GM12878 (cell line): ENCODE measurements at regions not wholly inside any gene's neighbourhood (a gene's known extent, or its start where the extent isn't known, plus 50 kb on each side); places are given as distances from the start of the nearest gene placed in this dataset.

ENCODE experiments used
- ATAC-seq: fragments of 200-7000 bp; cut with Tn5 transposase; 3 replicates; pipeline ENCODE4 v1.9.1; 2020; ENCODE audit warnings: mild to moderate bottlenecking, moderate library complexity
- BruUV-seq: library from RNA; stranded (reverse); fragments of 400-500 nt; replicated peaks from 2 replicates; lab custom pipeline; 2021; lab: Mats Ljungman, UMichigan
- CTCF ChIA-PET: fragments of 300-600 bp; sonication (Branson Sonifier 250); formaldehyde crosslinking; extraction: SDS; loops from one replicate; lab custom pipeline; 2021; ENCODE audit warnings: inconsistent platforms; lab: Yijun Ruan, JAX
- POLR2A ChIA-PET: fragments of 350-600 bp; formaldehyde crosslinking; extraction: SDS; loops from one replicate; lab custom pipeline; 2021; ENCODE audit warnings: inconsistent platforms; lab: Charles Lee
- RAD21 ChIA-PET: fragments of 300-600 bp; sonication (Branson Sonifier 250); formaldehyde crosslinking; loops from one replicate; lab custom pipeline; 2023; ENCODE audit warnings: antibody characterized with exemption; ENCODE audit not compliant: unreplicated experiment; lab: Charles Lee
- SMC1A ChIA-PET: fragments of 300-600 bp; sonication (Branson Sonifier 250); formaldehyde crosslinking; loops from one replicate; lab custom pipeline; 2023; ENCODE audit not compliant: unreplicated experiment, uncharacterized antibody; lab: Charles Lee
- DNase-seq: peaks from one replicate; pipeline ENCODE4 v3.0.0-alpha.2; 2011; ENCODE audit warnings: low read depth, low spot score
- FAIRE-seq: peaks from 3 replicates; lab custom pipeline; 2011; peaks lifted over from hg19 to GRCh38; lab: Jason Lieb, UNC
- H2AFZ ChIP-seq: 2 replicates; pipeline ENCODE4 v1.6.0; 2011; ENCODE audit warnings: low read depth, low read length, control low read depth; ENCODE audit not compliant: control insufficient read depth
- H3K27ac ChIP-seq: 2 replicates; pipeline ENCODE4 v1.5.1; 2011; ENCODE audit warnings: control low read depth; ENCODE audit not compliant: control insufficient read depth, insufficient read depth
- H3K27me3 ChIP-seq, 2 experiments: replicated peaks in 1 of 2; 2 replicates each; pipeline versions ENCODE4 v1.6.0 to v1.6.1; 2011; ENCODE audit warnings: low read length in 1 of 2; ENCODE audit not compliant: control insufficient read depth in 2 of 2, insufficient read depth in 2 of 2
- H3K36me3 ChIP-seq, 2 experiments: 2 replicates each; pipeline ENCODE4 v1.5.1; 2011; ENCODE audit warnings: low read length in 1 of 2; ENCODE audit not compliant: control insufficient read depth in 2 of 2, insufficient read depth in 2 of 2
- H3K4me1 ChIP-seq: 2 replicates; pipeline ENCODE4 v1.6.1; 2011; ENCODE audit warnings: mild to moderate bottlenecking, low read length, moderate library complexity, mixed read lengths; ENCODE audit not compliant: control insufficient read depth, insufficient read depth
- H3K4me2 ChIP-seq: 2 replicates; pipeline ENCODE4 v1.6.0; 2011; ENCODE audit warnings: control low read depth; ENCODE audit not compliant: control insufficient read depth, insufficient read depth
- H3K4me3 ChIP-seq: fragments of 200-600 bp; sonication (generic); 2 replicates; pipeline ENCODE4 v1.5.1; 2016
- H3K79me2 ChIP-seq: 2 replicates; pipeline ENCODE4 v1.6.0; 2011; ENCODE audit warnings: low read length; ENCODE audit not compliant: control insufficient read depth, insufficient read depth
- H3K9ac ChIP-seq: 2 replicates; pipeline ENCODE4 v1.8.0; 2011; ENCODE audit warnings: low read length, control low read depth, mixed read lengths; ENCODE audit not compliant: control insufficient read depth, insufficient read depth
- H3K9me3 ChIP-seq: replicated peaks from 3 replicates; pipeline ENCODE4 v1.5.1; 2011; ENCODE audit warnings: mild to moderate bottlenecking, low read length; ENCODE audit not compliant: control insufficient read depth, insufficient read depth
- H4K20me1 ChIP-seq: 2 replicates; pipeline ENCODE4 v1.6.0; 2011; ENCODE audit not compliant: control insufficient read depth, insufficient read depth
- CHD1 ChIP-seq: IDR thresholded peaks from 2 replicates; pipeline ENCODE4 v1.6.1; 2012; ENCODE audit warnings: low read depth, low read length, improper control_type of control experiment
- ETV6 ChIP-seq, 2 experiments: fragments of 450-650 bp in 1 of 2; IDR thresholded peaks in 1 of 2; conservative IDR thresholded peaks in 1 of 2; 2 replicates each; pipeline ENCODE4 v1.6.1; 2014; ENCODE audit warnings: antibody characterized with exemption in 1 of 2, borderline replicate concordance in 1 of 2, low read depth in 1 of 2, mild to moderate bottlenecking in 1 of 2, moderate library complexity in 1 of 2
- GABPA ChIP-seq: IDR thresholded peaks from 2 replicates; pipeline ENCODE4 v1.6.1; 2014; ENCODE audit warnings: antibody characterized with exemption, low read depth, mild to moderate bottlenecking, inconsistent platforms
- HDAC2 ChIP-seq: fragments of 200-600 bp; sonication (generic); IDR thresholded peaks from 2 replicates; pipeline ENCODE4 v1.6.1; 2017
- HDGF ChIP-seq: fragments of 450-650 bp; IDR thresholded peaks from 2 replicates; pipeline ENCODE4 v1.6.1; 2016; ENCODE audit warnings: antibody characterized with exemption
- LARP7 ChIP-seq: fragments of 450-650 bp; IDR thresholded peaks from 2 replicates; pipeline ENCODE4 v1.6.1; 2017; ENCODE audit warnings: mild to moderate bottlenecking
- PAX5 ChIP-seq: IDR thresholded peaks from 2 replicates; pipeline ENCODE4 v1.6.1; 2011; ENCODE audit warnings: low read depth, low read length, borderline replicate concordance
- POLR2AphosphoS5 ChIP-seq: IDR thresholded peaks from 2 replicates; pipeline ENCODE4 v1.6.1; 2011; ENCODE audit warnings: mild to moderate bottlenecking, low read length, inconsistent platforms
- PRDM15 ChIP-seq: fragments of 450-650 bp; formaldehyde crosslinking; IDR thresholded peaks from 2 replicates; pipeline ENCODE4 v1.4.0; 2020; ENCODE audit warnings: mild to moderate bottlenecking, moderate library complexity
- RB1 ChIP-seq: fragments of 450-650 bp; formaldehyde crosslinking; IDR thresholded peaks from 2 replicates; pipeline ENCODE4 v1.6.1; 2017; ENCODE audit warnings: mild to moderate bottlenecking, borderline replicate concordance
- RBBP5 ChIP-seq: fragments of 200-600 bp; sonication (generic); conservative IDR thresholded peaks from 2 replicates; pipeline ENCODE4 v1.6.1; 2016
- RELA ChIP-seq: fragments of 450-650 bp; IDR thresholded peaks from 2 replicates; pipeline ENCODE4 v1.8.0; 2014; ENCODE audit warnings: borderline replicate concordance; ENCODE audit not compliant: partially characterized antibody
- SIX5 ChIP-seq: IDR thresholded peaks from 2 replicates; pipeline ENCODE4 v1.6.1; 2011; ENCODE audit warnings: mild to moderate bottlenecking, low read depth, low read length, moderate library complexity; ENCODE audit not compliant: severe bottlenecking
- SMARCA5 ChIP-seq: fragments of 450-650 bp; IDR thresholded peaks from 2 replicates; pipeline ENCODE4 v1.6.1; 2017; ENCODE audit warnings: mild to moderate bottlenecking
- TCF3 ChIP-seq: IDR thresholded peaks from 2 replicates; pipeline ENCODE4 v1.6.1; 2012; ENCODE audit warnings: low read depth, mild to moderate bottlenecking, low read length, borderline replicate concordance; ENCODE audit not compliant: insufficient read depth
- whole genome bisulfite sequencing: methylation state at CpG from one replicate; pipeline ENCODE4 v1.1.6; 2016; ENCODE audit warnings: low lambda C conversion rate; ENCODE audit not compliant: insufficient replicate concordance, insufficient coverage; ENCODE audit errors: missing lambda C conversion rate; 5-methylcytosine and 5-hydroxymethylcytosine counted together
- in situ Hi-C: fragments of 300-500 bp; cut with MboI; formaldehyde crosslinking; loops from 9 replicates; pipeline ENCODE4 v1.14.3; 2018; ENCODE audit warnings: mixed read lengths
- intact Hi-C: fragments of 100-400 bp; cut with micrococcal nuclease; formaldehyde crosslinking; loops from one replicate; pipeline ENCODE4 v1.14.2; 2022; ENCODE audit not compliant: unreplicated experiment
- TF ChIP-seq, protein P1 (sequence below): IDR thresholded peaks from 2 replicates; pipeline ENCODE4 v1.6.1; 2011; ENCODE audit warnings: low read depth, mild to moderate bottlenecking, low read length, moderate library complexity, borderline replicate concordance; ENCODE audit errors: extremely low read depth

DNA sequence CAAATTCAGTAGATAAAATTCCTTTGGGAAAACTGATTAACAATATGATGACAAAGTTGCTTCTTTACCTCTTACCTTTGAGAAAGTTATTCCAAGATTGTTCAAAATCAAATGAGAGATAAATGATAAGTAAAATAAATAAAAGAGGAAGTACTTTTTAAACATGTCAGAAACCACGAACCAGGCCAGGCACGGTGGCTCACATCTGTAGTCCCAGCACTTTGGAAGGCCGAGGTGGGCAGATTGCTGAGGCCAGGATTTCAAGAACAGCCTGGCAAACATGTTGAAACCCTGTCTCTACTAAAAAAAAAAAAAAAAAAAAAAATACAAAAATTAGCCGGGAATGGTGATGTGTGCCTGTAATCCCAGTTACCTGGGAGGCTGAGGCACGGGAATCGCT, 296.6 kb downstream of the HGF start:
- no peak overlapping the region for H3K4me3 ChIP-seq
- ATAC-seq: no peak
- TF ChIP-seq TCF3 (no peak), RBBP5 (no peak), GABPA (no peak), LARP7 (no peak), HDAC2 (no peak), POLR2AphosphoS5 (no peak), CHD1 (no peak), PAX5 (no peak), RB1 (no peak), SIX5 (no peak), ETV6 (conservative IDR thresholded peaks at IDR 0.05 in 1 of 2, IDR thresholded peaks at IDR 0.05 in 1 of 2; ENCODE audit: borderline replicate concordance in 1 of 2, low read depth in 1 of 2) (no peak), PRDM15 (CRISPR knock-in tag) (no peak), RELA (no peak), SMARCA5 (no peak), HDGF (no peak)
- TF ChIP-seq, protein P1, sequence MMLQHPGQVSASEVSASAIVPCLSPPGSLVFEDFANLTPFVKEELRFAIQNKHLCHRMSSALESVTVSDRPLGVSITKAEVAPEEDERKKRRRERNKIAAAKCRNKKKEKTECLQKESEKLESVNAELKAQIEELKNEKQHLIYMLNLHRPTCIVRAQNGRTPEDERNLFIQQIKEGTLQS: no peak
- WGBS: 26% methylated on average over 5 of the region's 6 CpGs
- no peaks in the 10 kb centered on the region for H3K4me1 ChIP-seq
- H3K79me2 ChIP-seq: no peaks in the 10 kb centered on the region
- H3K4me2 ChIP-seq: no peak overlapping the region
- no TSS peak for BruUV-seq
- H3K36me3 ChIP-seq: no peaks in the 10 kb centered on the region
- FAIRE-seq: no peak
- intact Hi-C loops (no loop called here), in situ Hi-C loops (no loop called here)
- no peaks in the 10 kb centered on the region for H4K20me1 ChIP-seq
- no peak overlapping the region for H2AFZ ChIP-seq
- ChIA-PET CTCF (no interaction called here), RAD21 (no interaction called here), POLR2A (no interaction called here), SMC1A (no interaction called here)
- H3K9ac ChIP-seq: no peak overlapping the region
- H3K9me3 ChIP-seq: no peaks in the 10 kb centered on the region
- no peak for DNase-seq
- no peaks in the 10 kb centered on the region; a peak in 1 of 4 replicates for H3K27me3 ChIP-seq
- H3K27ac ChIP-seq: no peak overlapping the region
